ENCODE measurements at regions not wholly inside any gene's neighbourhood (a gene's known extent, or its start where the extent isn't known, plus 50 kb on each side); places are given as distances from the start of the nearest gene placed in this dataset.
"Not testable (repeated sequence)": the region's sequence is repeated elsewhere in the genome, so short reads cannot be mapped to it uniquely, and the experiment has no call there.

DNA sequence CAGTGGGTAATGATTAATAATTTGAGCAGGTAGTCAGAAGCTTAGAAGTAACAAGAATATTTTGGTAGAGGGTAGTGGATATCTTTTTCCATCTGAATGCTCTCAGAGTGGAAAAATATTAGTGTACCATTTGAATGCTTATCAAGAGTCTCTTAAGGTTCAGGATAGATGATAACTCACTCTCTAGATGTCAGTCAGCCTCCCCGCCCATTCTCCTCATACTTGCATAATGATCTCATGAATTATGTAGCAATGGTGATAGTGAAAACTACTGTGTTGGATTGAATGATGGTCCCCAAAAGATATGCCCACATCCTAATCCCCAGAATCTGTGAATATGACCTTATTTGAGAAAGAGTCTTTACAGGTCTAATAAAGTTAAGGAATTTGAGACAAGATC lies 132.7 kb upstream of the KLF12 start:
- no peaks in the 10 kb centered on the region for H3K4me1 ChIP-seq (ENCODE audit: control insufficient read depth, low read depth, low read length)
- no peak overlapping the region for H3K4me3 ChIP-seq (ENCODE audit: low read length)
- no peaks in the 10 kb centered on the region for H3K36me3 ChIP-seq (ENCODE audit: control insufficient read depth, low read depth, low read length)
- H3K27ac ChIP-seq (ENCODE audit: low read length): no peak overlapping the region
- no peak overlapping the region for H3K9ac ChIP-seq (ENCODE audit: low read length)
- H3K9me3 ChIP-seq (ENCODE audit: control insufficient read depth, low read depth, low read length): no peaks in the 10 kb centered on the region
- H3K27me3 ChIP-seq (ENCODE audit: control insufficient read depth, insufficient read depth, low read length): no peaks in the 10 kb centered on the region

DNA sequence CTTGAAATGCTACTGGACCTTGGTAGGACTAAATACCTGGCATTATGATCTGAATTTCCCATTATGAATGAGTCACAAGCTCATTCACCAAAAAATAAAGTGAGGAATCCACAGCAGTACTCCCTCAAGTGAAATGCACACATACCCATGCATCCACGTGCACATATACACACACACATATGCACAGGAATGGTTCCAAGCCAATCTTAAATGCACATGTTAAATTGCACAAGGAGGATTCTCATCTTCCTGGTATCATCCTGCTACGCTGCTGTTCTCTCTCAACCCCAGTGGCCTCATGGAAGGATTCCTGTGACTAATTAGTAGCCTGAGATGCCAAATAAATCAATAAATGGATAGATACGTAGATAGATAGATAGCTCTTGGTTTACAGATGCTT lies 132.1 kb upstream of the KLF12 start:
- Histone ChIP-seq H3K4me3 (ENCODE audit: low read length) (no peak overlapping the region), H3K4me1 (ENCODE audit: control insufficient read depth, low read depth, low read length) (no peaks in the 10 kb centered on the region), H3K9me3 (ENCODE audit: control insufficient read depth, low read depth, low read length) (no peaks in the 10 kb centered on the region), H3K27ac (ENCODE audit: low read length) (no peak overlapping the region), H3K27me3 (ENCODE audit: control insufficient read depth, insufficient read depth, low read length) (no peaks in the 10 kb centered on the region), H3K36me3 (ENCODE audit: control insufficient read depth, low read depth, low read length) (no peaks in the 10 kb centered on the region), H3K9ac (ENCODE audit: low read length) (no peak overlapping the region)

DNA sequence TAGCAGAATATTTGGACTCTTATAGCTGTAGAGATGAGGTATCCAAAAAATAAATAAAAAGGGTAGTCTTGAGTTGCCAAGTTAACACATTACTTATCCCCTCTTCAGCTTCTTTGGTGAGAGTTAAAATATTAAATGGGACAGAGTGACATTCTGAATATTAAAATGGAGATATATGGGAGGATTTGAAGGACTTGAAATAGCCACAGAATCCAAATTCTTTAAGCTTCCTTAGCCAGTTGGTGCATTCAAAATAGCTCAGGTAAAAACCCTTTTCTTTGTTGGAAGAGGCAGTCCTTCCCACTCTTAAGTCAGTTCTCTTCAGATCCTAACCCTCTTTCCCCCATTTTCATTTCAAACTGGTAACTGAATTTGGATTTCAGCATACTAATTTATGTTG lies 130.1 kb upstream of the KLF12 start:
- Histone ChIP-seq H3K4me1 (ENCODE audit: control insufficient read depth, low read depth, low read length) (no peaks in the 10 kb centered on the region), H3K36me3 (ENCODE audit: control insufficient read depth, low read depth, low read length) (no peaks in the 10 kb centered on the region), H3K27me3 (ENCODE audit: control insufficient read depth, insufficient read depth, low read length) (no peaks in the 10 kb centered on the region), H3K9ac (ENCODE audit: low read length) (no peak overlapping the region), H3K4me3 (ENCODE audit: low read length) (no peak overlapping the region), H3K27ac (ENCODE audit: low read length) (no peak overlapping the region), H3K9me3 (ENCODE audit: control insufficient read depth, low read depth, low read length) (no peaks in the 10 kb centered on the region)

DNA sequence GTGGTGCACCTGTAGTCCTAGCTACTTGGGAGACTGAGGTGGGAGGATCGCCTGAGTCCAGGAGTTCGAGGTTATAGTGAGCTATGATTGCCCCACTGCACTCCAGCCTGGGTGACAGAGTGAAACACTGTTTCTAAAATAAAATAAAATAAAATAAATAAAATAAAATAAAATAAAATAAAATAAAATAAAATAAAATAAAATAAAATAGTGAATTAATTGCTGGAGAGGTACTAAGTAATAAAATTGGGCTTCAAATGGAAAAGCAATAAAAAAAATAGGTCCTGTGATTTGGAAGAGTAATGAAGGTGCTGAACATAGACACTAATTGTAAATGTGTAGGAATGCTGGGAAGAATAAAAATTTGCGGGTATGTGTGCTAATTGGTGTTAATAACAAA lies 126.2 kb upstream of the KLF12 start:
- H3K4me1 ChIP-seq (ENCODE audit: control insufficient read depth, low read depth, low read length); H3K9ac ChIP-seq (ENCODE audit: low read length); H3K36me3 ChIP-seq (ENCODE audit: control insufficient read depth, low read depth, low read length); H3K27ac ChIP-seq (ENCODE audit: low read length); H3K4me3 ChIP-seq (ENCODE audit: low read length); H3K9me3 ChIP-seq (ENCODE audit: control insufficient read depth, low read depth, low read length); H3K27me3 ChIP-seq (ENCODE audit: control insufficient read depth, insufficient read depth, low read length): not testable (repeated sequence)

DNA sequence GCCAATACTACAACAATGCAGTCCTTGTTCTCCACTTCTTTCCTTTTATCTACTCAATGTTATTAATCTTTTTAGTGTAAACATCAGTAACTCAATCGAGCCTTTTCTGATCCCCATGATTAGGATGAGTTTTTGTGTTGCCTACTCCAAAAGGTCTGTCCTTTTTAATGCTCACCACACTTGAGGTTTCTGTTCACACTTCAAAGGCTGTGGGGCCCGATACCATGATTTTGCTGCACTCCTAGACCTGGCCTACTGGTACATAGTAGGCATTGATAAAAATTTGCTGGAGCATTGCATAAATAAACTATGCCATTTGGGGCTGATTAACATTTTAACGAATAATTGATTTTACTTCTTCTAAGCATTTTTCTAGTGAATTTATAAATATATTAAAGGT lies 125.4 kb upstream of the KLF12 start:
- H3K36me3 ChIP-seq (ENCODE audit: control insufficient read depth, low read depth, low read length): no peaks in the 10 kb centered on the region

DNA sequence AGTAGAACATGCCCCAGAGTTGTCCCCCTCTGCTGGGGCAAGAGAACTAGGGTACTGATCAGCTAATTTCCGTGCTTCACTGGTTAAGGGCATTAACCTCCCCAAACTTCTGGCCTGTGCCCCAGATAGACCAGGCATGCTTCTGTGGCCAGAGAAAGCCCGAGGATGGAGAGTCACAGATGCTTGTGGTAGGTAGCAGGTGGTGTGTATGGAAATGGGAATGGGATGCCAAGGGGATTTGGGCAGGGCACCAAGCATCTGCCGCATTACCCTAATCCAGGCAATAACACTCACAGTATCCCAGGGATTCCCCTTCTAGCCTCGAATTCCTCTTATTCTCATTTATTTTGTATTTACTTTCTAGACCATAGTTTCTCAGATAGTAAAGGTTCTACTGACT lies 124.8 kb upstream of the KLF12 start:
- no peaks in the 10 kb centered on the region for H3K27me3 ChIP-seq (ENCODE audit: control insufficient read depth, insufficient read depth, low read length)
- no peak overlapping the region for H3K9ac ChIP-seq (ENCODE audit: low read length)
- no peaks in the 10 kb centered on the region for H3K36me3 ChIP-seq (ENCODE audit: control insufficient read depth, low read depth, low read length)
- H3K27ac ChIP-seq (ENCODE audit: low read length): no peak overlapping the region
- H3K4me1 ChIP-seq (ENCODE audit: control insufficient read depth, low read depth, low read length): no peaks in the 10 kb centered on the region
- no peak overlapping the region for H3K4me3 ChIP-seq (ENCODE audit: low read length)
- H3K9me3 ChIP-seq (ENCODE audit: control insufficient read depth, low read depth, low read length): no peaks in the 10 kb centered on the region

More for the DNA sequence above, 125.4 kb upstream of the KLF12 start:
- no peak overlapping the region for H3K4me3 ChIP-seq (ENCODE audit: low read length)
- H3K4me1 ChIP-seq (ENCODE audit: control insufficient read depth, low read depth, low read length): no peaks in the 10 kb centered on the region
- no peaks in the 10 kb centered on the region for H3K9me3 ChIP-seq (ENCODE audit: control insufficient read depth, low read depth, low read length)
- no peaks in the 10 kb centered on the region for H3K27me3 ChIP-seq (ENCODE audit: control insufficient read depth, insufficient read depth, low read length)
- no peak overlapping the region for H3K9ac ChIP-seq (ENCODE audit: low read length)
- no peak overlapping the region for H3K27ac ChIP-seq (ENCODE audit: low read length)

DNA sequence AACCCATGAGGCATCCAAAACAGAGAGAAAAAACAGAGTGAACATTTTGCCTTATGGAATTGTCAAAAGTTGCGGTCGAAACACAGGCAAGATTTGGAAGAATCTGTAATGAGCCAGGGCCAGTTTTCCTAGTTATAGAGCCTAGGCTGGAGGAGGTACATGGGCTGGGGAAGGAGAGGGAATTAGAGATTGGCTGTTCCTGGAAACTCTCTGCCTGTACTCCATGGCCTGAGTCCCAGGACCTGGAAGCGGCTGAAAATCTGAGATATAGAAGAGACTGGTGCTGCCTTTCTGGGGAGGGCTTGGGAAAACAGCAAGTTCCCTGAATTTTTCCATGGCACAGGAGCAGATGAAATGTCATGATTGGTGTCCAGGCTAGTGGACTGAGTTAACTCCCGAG lies 122.8 kb upstream of the KLF12 start:
- Histone ChIP-seq H3K27ac (ENCODE audit: low read length) (no peak overlapping the region), H3K4me1 (ENCODE audit: control insufficient read depth, low read depth, low read length) (no peaks in the 10 kb centered on the region), H3K36me3 (ENCODE audit: control insufficient read depth, low read depth, low read length) (no peaks in the 10 kb centered on the region), H3K9ac (ENCODE audit: low read length) (no peak overlapping the region), H3K4me3 (ENCODE audit: low read length) (no peak overlapping the region), H3K9me3 (ENCODE audit: control insufficient read depth, low read depth, low read length) (no peaks in the 10 kb centered on the region), H3K27me3 (ENCODE audit: control insufficient read depth, insufficient read depth, low read length) (no peaks in the 10 kb centered on the region)

DNA sequence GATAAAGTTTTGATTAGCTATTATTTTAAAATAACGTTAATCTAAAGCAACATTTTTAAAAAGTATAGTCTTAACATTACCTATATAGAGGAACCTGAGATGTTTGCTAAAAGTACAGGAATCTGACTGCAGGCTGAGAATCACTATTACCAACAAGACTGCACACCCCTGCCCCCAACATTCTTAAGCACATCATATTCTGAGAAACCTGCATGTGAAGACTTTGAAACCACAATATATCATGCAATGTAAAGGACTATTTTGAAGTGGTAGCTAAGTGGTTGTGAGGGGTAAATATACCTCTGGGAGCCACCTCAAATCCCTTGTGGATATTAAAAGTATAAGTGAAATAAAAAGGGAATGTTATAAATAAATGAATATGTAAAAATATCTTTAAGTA lies 119.0 kb upstream of the KLF12 start:
- Histone ChIP-seq H3K9me3 (ENCODE audit: control insufficient read depth, low read depth, low read length) (no peaks in the 10 kb centered on the region), H3K36me3 (ENCODE audit: control insufficient read depth, low read depth, low read length) (no peaks in the 10 kb centered on the region)

DNA sequence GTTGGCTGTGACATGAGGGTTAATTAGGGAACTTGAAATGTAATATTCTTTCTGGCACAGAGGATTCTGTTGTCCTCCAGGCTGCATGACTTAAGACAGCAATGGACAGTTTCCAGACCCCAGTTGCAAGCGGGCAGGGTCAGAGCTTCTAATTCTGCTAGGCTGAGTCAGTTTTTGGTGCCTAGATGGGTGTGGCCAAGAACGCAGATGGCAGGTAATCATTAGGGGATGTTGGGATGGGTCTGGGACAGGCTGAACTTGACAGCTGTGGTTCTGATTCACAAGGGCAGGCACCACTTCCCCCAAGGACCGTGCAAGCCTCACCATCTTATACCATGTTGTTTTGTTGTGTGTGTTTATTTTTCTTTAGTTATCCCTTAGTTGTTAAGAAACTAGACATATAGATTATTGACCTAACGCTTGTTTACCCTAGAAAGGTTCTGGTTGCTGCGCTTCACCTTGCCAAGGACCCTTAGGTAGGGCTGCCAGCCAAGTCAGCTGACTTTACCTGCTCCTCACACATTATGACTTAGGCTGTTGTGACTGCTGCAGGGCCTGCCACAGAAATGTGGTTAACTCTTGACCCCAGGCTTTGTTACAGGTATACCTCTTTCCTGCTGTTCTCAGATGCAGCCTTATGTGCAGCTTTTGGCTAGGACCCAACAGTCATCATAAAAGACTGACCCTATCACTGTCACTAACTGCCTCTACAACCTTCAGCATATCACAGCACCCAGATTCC lies 117.7 kb upstream of the KLF12 start:
- Histone ChIP-seq H3K4me1 (ENCODE audit: control insufficient read depth, low read depth, low read length) (no peaks in the 10 kb centered on the region), H3K27ac (ENCODE audit: low read length) (no peak overlapping the region)

More for the DNA sequence above, 119.0 kb upstream of the KLF12 start:
- no peak overlapping the region for H3K9ac ChIP-seq (ENCODE audit: low read length)
- no peak overlapping the region for H3K27ac ChIP-seq (ENCODE audit: low read length)
- H3K4me3 ChIP-seq (ENCODE audit: low read length): no peak overlapping the region
- H3K4me1 ChIP-seq (ENCODE audit: control insufficient read depth, low read depth, low read length): no peaks in the 10 kb centered on the region
- H3K27me3 ChIP-seq (ENCODE audit: control insufficient read depth, insufficient read depth, low read length): no peaks in the 10 kb centered on the region

DNA sequence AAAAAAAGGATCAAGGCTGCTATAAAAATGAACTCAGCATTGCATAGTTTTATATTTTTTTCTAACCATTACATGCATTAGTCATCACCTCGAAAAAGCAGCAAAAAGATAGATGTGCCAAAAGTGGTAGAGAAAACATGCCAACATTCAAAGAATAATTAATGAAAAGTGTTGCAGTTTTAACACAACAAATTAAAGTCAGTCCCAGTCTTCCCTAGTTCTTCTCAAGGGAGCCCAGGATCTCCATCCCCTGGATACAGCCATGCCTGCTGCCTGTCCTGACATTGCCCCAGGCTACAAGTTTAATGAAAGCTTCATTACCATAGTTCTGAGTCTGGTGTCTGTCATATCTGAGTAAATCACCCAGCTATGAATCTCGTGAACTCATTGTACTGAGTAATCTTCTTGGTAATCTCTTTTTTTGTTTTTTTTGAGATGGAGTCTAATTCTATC lies 116.6 kb upstream of the KLF12 start:
- no peaks in the 10 kb centered on the region for H3K27me3 ChIP-seq (ENCODE audit: control insufficient read depth, insufficient read depth, low read length)
- no peaks in the 10 kb centered on the region for H3K4me1 ChIP-seq (ENCODE audit: control insufficient read depth, low read depth, low read length)
- H3K4me3 ChIP-seq (ENCODE audit: low read length): no peak overlapping the region
- H3K36me3 ChIP-seq (ENCODE audit: control insufficient read depth, low read depth, low read length): no peaks in the 10 kb centered on the region
- no peaks in the 10 kb centered on the region for H3K9me3 ChIP-seq (ENCODE audit: control insufficient read depth, low read depth, low read length)
- no peak overlapping the region for H3K27ac ChIP-seq (ENCODE audit: low read length)
- no peak overlapping the region for H3K9ac ChIP-seq (ENCODE audit: low read length)

More for the DNA sequence above, 117.7 kb upstream of the KLF12 start:
- no peaks in the 10 kb centered on the region for H3K9me3 ChIP-seq (ENCODE audit: control insufficient read depth, low read depth, low read length)
- H3K27me3 ChIP-seq (ENCODE audit: control insufficient read depth, insufficient read depth, low read length): no peaks in the 10 kb centered on the region
- no peak overlapping the region for H3K9ac ChIP-seq (ENCODE audit: low read length)
- H3K4me3 ChIP-seq (ENCODE audit: low read length): no peak overlapping the region
- no peaks in the 10 kb centered on the region for H3K36me3 ChIP-seq (ENCODE audit: control insufficient read depth, low read depth, low read length)

DNA sequence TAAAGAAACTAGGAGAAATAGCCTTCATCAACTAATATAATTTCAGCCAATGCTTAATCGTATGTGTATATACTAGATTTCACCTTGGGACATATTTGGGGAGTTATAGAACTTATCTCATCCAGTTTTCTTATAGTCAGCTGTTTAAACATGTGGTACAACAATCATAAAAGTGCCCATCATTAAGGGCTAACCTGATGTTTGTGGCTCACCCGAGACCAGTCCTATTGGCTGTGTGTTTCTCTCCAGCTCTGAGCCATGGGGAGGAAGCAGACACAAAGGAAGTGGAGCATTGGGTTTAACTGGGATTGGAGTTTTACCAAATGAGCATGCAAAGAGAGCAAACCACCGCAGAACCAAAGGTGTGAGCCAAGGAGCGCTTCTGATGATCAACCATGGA lies 114.3 kb upstream of the KLF12 start:
- no peaks in the 10 kb centered on the region for H3K36me3 ChIP-seq (ENCODE audit: control insufficient read depth, low read depth, low read length)
- H3K27ac ChIP-seq (ENCODE audit: low read length): no peak overlapping the region
- H3K9me3 ChIP-seq (ENCODE audit: control insufficient read depth, low read depth, low read length): no peaks in the 10 kb centered on the region
- no peak overlapping the region for H3K4me3 ChIP-seq (ENCODE audit: low read length)
- no peaks in the 10 kb centered on the region for H3K4me1 ChIP-seq (ENCODE audit: control insufficient read depth, low read depth, low read length)
- no peaks in the 10 kb centered on the region for H3K27me3 ChIP-seq (ENCODE audit: control insufficient read depth, insufficient read depth, low read length)
- no peak overlapping the region for H3K9ac ChIP-seq (ENCODE audit: low read length)

DNA sequence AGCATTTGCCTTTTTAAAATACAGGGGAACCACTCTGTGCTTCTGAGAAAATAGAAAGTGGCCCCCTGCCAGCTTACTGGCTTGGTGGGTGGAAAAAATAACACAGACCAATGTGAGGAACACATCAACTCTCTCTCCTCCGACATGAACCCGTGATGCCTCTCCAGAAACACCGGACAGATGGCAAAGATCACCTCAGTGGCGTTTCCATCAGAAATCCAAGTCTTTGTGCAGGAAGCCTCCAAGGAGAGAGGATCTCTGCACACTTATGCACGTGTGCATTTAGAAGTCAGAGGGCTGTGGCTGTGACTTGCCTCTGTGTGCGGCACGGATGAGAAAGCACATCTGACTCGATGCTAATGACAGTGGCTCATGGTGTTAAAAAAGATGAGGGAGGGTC lies 112.3 kb upstream of the KLF12 start:
- Histone ChIP-seq H3K27me3 (ENCODE audit: control insufficient read depth, insufficient read depth, low read length) (no peaks in the 10 kb centered on the region), H3K4me3 (ENCODE audit: low read length) (no peak overlapping the region)

More for the DNA sequence above, 112.3 kb upstream of the KLF12 start:
- Histone ChIP-seq H3K4me1 (ENCODE audit: control insufficient read depth, low read depth, low read length) (no peaks in the 10 kb centered on the region), H3K27ac (ENCODE audit: low read length) (no peak overlapping the region), H3K9me3 (ENCODE audit: control insufficient read depth, low read depth, low read length) (no peaks in the 10 kb centered on the region), H3K9ac (ENCODE audit: low read length) (no peak overlapping the region), H3K36me3 (ENCODE audit: control insufficient read depth, low read depth, low read length) (no peaks in the 10 kb centered on the region)

All from iPS-18a (cell line).